Smooth muscle cell (in vitro differentiated cells): ENCODE measurements at regions not wholly inside any gene's neighbourhood (a gene's known extent, or its start where the extent isn't known, plus 50 kb on each side); places are given as distances from the start of the nearest gene placed in this dataset.
A peak's percentile ranks its signal among the peaks of the same experiment; 100 is the strongest.

ENCODE experiments used
- DNase-seq: peaks from one replicate; lab custom pipeline; 2025; ENCODE audit not compliant: unreplicated experiment; lab: John Stamatoyannopoulos, UW
- H2AFZ ChIP-seq: fragments of 200-600 bp; sonication (generic); 2 replicates; pipeline ENCODE4 v1.6.0; 2016; ENCODE audit warnings: antibody characterized with exemption, low read depth, mild to moderate bottlenecking
- H3F3A ChIP-seq: fragments of 200-600 bp; sonication (generic); 2 replicates; pipeline ENCODE4 v1.6.0; 2017; ENCODE audit warnings: antibody characterized with exemption, low read depth
- H3K27ac ChIP-seq: fragments of 200-600 bp; sonication (generic); 2 replicates; pipeline ENCODE4 v1.5.1; 2016; ENCODE audit warnings: low read depth, mild to moderate bottlenecking
- H3K27me3 ChIP-seq: fragments of 200-600 bp; sonication (generic); 2 replicates; pipeline ENCODE4 v1.6.1; 2016; ENCODE audit warnings: low read depth, mild to moderate bottlenecking
- H3K36me3 ChIP-seq: fragments of 200-600 bp; sonication (generic); 2 replicates; pipeline ENCODE4 v1.5.1; 2016; ENCODE audit warnings: low read depth
- H3K4me1 ChIP-seq: fragments of 200-600 bp; sonication (generic); 2 replicates; pipeline ENCODE4 v1.5.1; 2016; ENCODE audit warnings: low read depth
- H3K4me2 ChIP-seq: fragments of 200-600 bp; sonication (generic); 2 replicates; pipeline ENCODE4 v1.6.0; 2016; ENCODE audit warnings: mild to moderate bottlenecking
- H3K4me3 ChIP-seq: fragments of 200-600 bp; sonication (generic); 2 replicates; pipeline ENCODE4 v1.5.1; 2016; ENCODE audit warnings: mild to moderate bottlenecking
- H3K79me2 ChIP-seq: fragments of 200-600 bp; sonication (generic); 2 replicates; pipeline ENCODE4 v1.6.0; 2016; ENCODE audit warnings: low read depth, mild to moderate bottlenecking
- H3K9ac ChIP-seq: fragments of 200-600 bp; sonication (generic); 2 replicates; pipeline ENCODE4 v1.6.0; 2016; ENCODE audit warnings: low read depth
- H3K9me3 ChIP-seq: fragments of 200-600 bp; sonication (generic); replicated peaks from 2 replicates; pipeline ENCODE4 v1.5.1; 2016; ENCODE audit warnings: low read depth
- H4K20me1 ChIP-seq: fragments of 200-600 bp; sonication (generic); 2 replicates; pipeline ENCODE4 v1.6.0; 2016; ENCODE audit warnings: low read depth
- WGBS: methylation state at CpG from one replicate; pipeline ENCODE4 v1.1.7; 2016; ENCODE audit warnings: low lambda C conversion rate; 5-methylcytosine and 5-hydroxymethylcytosine counted together
- TF ChIP-seq, protein P1 (sequence below): fragments of 200-600 bp; sonication (generic); IDR thresholded peaks from 2 replicates; pipeline ENCODE4 v1.5.1; 2017; ENCODE audit warnings: borderline replicate concordance, mild to moderate bottlenecking, antibody characterized with exemption; ENCODE audit not compliant: insufficient read depth, poor library complexity, severe bottlenecking

DNA sequence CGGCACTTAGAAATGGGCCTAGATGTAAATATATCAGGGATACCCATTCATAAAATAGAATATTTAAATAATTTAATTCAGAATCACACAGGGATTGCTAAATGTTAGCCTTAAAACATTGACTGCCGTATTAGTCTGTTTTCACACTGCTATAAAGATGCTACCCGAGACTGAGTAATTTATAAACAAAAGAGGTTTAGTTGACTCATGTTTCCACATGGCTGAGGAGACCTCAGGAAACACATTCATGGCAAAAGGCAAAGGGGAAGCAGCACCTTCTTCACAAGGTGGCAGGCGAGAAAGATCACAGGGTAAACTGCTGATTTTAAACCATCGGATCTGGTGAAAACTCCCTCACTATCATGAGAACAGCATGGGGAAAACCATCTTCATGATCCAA lies 223.6 kb upstream of the GULP1 start:
- Histone ChIP-seq H3K9me3 (peaks cover 7% of the 10 kb centered on the region), H3K4me3 (no peak overlapping the region), H3K4me2 (no peak overlapping the region), H3K79me2 (no peaks in the 10 kb centered on the region), H3K27me3 (no peaks in the 10 kb centered on the region), H2AFZ (no peak overlapping the region), H4K20me1 (no peaks in the 10 kb centered on the region), H3K4me1 (no peaks in the 10 kb centered on the region), H3K27ac (no peak overlapping the region), H3K9ac (no peak overlapping the region), H3F3A (no peaks in the 10 kb centered on the region), H3K36me3 (no peaks in the 10 kb centered on the region)
- no peak for DNase-seq
- TF ChIP-seq, protein P1, sequence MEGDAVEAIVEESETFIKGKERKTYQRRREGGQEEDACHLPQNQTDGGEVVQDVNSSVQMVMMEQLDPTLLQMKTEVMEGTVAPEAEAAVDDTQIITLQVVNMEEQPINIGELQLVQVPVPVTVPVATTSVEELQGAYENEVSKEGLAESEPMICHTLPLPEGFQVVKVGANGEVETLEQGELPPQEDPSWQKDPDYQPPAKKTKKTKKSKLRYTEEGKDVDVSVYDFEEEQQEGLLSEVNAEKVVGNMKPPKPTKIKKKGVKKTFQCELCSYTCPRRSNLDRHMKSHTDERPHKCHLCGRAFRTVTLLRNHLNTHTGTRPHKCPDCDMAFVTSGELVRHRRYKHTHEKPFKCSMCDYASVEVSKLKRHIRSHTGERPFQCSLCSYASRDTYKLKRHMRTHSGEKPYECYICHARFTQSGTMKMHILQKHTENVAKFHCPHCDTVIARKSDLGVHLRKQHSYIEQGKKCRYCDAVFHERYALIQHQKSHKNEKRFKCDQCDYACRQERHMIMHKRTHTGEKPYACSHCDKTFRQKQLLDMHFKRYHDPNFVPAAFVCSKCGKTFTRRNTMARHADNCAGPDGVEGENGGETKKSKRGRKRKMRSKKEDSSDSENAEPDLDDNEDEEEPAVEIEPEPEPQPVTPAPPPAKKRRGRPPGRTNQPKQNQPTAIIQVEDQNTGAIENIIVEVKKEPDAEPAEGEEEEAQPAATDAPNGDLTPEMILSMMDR, result no peak
- 55% methylated on average over 5 of the region's 5 CpGs for WGBS

DNA sequence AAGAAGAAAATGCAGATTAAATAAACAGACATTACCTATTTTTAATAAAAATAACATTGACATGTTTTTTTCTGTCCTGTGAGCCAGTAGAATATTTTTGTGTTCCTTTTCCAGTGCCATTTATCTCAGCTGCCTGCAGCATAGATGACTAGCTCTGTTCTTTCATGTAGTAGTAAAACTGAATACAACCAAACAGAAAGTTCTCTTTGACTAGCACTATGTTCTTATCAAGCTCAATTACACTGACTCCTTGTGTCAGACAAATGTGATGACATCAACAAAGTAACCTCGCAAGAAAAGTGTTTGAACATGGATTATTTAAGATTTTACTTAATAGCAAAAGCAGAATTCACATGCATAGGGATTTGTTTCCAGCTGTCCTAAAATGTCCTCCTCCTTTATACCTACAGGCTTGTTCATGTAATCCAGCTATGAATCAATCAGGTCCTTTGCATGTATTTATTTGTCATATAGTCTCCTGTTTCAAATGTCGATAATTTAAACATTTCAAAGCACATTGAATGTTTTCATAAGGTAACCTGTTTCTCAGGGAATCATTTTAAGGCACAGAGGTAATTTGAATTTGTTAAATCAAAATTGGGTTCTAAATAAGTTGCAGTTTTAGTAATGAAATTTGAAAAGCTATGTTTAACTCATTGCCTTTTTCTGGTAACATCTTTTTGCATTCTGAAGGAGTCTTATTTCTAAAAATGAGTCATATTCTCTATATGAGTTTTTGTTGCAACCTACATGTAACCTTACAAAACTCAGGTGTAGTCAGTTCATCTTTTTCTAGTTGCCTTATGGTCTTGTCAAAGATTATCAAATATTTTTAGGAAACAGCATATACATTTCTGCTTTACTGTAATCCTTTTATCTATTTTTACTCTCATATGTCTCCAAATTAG lies 215.3 kb upstream of the GULP1 start:
- H3K9me3 ChIP-seq, result peaks cover 9% of the 10 kb centered on the region
- H4K20me1 ChIP-seq, result no peaks in the 10 kb centered on the region
- TF ChIP-seq, protein P1, result no peak
- no peak for DNase-seq
- H3K4me2 ChIP-seq, result no peak overlapping the region
- no peak overlapping the region for H3K27ac ChIP-seq
- H3K4me1 ChIP-seq, result no peaks in the 10 kb centered on the region
- no peaks in the 10 kb centered on the region for H3K79me2 ChIP-seq
- no peaks in the 10 kb centered on the region for H3K36me3 ChIP-seq
- H2AFZ ChIP-seq, result no peak overlapping the region
- no peak overlapping the region for H3K9ac ChIP-seq
- no peaks in the 10 kb centered on the region for H3K27me3 ChIP-seq
- 70% methylated on average over 2 of the region's 2 CpGs for WGBS
- H3K4me3 ChIP-seq, result no peak overlapping the region
- no peaks in the 10 kb centered on the region for H3F3A ChIP-seq

DNA sequence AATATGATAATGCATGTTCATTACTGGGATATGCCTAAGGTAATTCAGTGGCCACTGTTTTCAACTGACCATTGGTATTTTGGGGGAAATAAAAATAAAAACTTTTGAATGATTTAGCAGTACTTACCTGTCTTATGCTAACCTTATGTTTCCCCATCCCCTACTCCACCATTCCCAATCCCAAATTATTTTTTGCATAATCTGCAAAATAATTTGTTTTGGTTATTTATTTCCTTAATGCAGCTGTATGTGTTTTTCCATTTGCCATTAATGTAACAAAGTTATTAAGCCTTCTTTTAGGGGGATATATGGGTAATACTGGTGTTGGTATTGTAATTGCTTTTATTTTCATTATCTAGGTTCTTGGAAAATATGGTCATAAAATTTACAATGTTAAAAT lies 213.9 kb upstream of the GULP1 start:
- TF ChIP-seq, protein P1, result no peak
- H3F3A ChIP-seq, result no peaks in the 10 kb centered on the region
- H3K27ac ChIP-seq, result no peak overlapping the region

DNA sequence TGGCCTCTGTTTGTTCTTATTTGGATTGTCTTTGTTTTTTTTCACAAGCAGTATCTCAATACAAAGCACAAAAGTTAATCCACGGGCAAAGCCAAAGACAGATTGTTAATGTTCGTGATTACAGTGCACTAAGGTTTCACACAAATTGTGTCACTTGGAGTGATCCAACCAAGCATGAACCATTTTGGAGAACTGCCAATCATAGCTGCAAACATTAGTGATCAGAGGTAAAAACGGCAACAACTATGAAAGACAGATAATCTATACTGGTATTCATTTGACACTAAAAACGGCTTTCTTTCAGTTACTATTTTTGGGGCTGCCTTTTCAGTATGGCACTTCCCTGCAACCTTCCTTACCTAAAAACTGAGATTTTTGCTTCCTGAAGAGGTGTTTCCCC lies 213.1 kb upstream of the GULP1 start:
- no peak overlapping the region for H3K9ac ChIP-seq
- no peaks in the 10 kb centered on the region for H3K27me3 ChIP-seq
- no peaks in the 10 kb centered on the region for H3K36me3 ChIP-seq
- 87% methylated on average over 4 of the region's 4 CpGs for WGBS
- no peak overlapping the region for H3K4me3 ChIP-seq
- DNase-seq, result no peak
- no peaks in the 10 kb centered on the region for H3F3A ChIP-seq
- H3K79me2 ChIP-seq, result no peaks in the 10 kb centered on the region
- peak overlapping the region; percentile 39 for H2AFZ ChIP-seq
- TF ChIP-seq, protein P1, result no peak
- H3K4me2 ChIP-seq, result peak overlapping the region; percentile 2
- peaks cover 2% of the 10 kb centered on the region for H3K9me3 ChIP-seq
- no peaks in the 10 kb centered on the region for H4K20me1 ChIP-seq
- peak overlapping the region; percentile 10 for H3K27ac ChIP-seq
- H3K4me1 ChIP-seq, result no peaks in the 10 kb centered on the region

More for the DNA sequence above, 213.9 kb upstream of the GULP1 start:
- Histone ChIP-seq H2AFZ (no peak overlapping the region), H3K9me3 (peaks cover 9% of the 10 kb centered on the region), H3K4me1 (no peaks in the 10 kb centered on the region), H3K79me2 (no peaks in the 10 kb centered on the region), H4K20me1 (no peaks in the 10 kb centered on the region), H3K27me3 (no peaks in the 10 kb centered on the region), H3K9ac (no peak overlapping the region), H3K4me2 (no peak overlapping the region), H3K36me3 (no peaks in the 10 kb centered on the region), H3K4me3 (no peak overlapping the region)
- no peak for DNase-seq
